GM23248 (cell line): ENCODE measurements at regions not wholly inside any gene's neighbourhood (a gene's known extent, or its start where the extent isn't known, plus 50 kb on each side); places are given as distances from the start of the nearest gene placed in this dataset.
"Not testable (repeated sequence)": the region's sequence is repeated elsewhere in the genome, so short reads cannot be mapped to it uniquely, and the experiment has no call there.

Source experiments
- DNase-seq: peaks from one replicate; pipeline ENCODE4 v3.0.0-alpha.2; 2015
- H2AFZ ChIP-seq: fragments of 200-600 bp; sonication (generic); 2 replicates; pipeline ENCODE4 v1.6.1; 2016; ENCODE audit warnings: antibody characterized with exemption
- H3F3A ChIP-seq: fragments of 200-600 bp; sonication (generic); 2 replicates; pipeline ENCODE4 v1.6.1; 2016; ENCODE audit warnings: mild to moderate bottlenecking, antibody characterized with exemption, mixed run types; ENCODE audit not compliant: insufficient read depth
- H3K27ac ChIP-seq: fragments of 200-600 bp; sonication (generic); 2 replicates; pipeline ENCODE4 v1.5.1; 2016; ENCODE audit warnings: mild to moderate bottlenecking
- H3K27me3 ChIP-seq: fragments of 200-600 bp; sonication (generic); replicated peaks from 2 replicates; pipeline ENCODE4 v1.6.1; 2016; ENCODE audit warnings: mild to moderate bottlenecking; ENCODE audit not compliant: insufficient read depth
- H3K36me3 ChIP-seq: fragments of 200-600 bp; sonication (generic); 2 replicates; pipeline ENCODE4 v1.6.1; 2016; ENCODE audit warnings: low read depth, mild to moderate bottlenecking
- H3K4me1 ChIP-seq: fragments of 200-600 bp; sonication (generic); 2 replicates; pipeline ENCODE4 v1.6.1; 2016; ENCODE audit warnings: mild to moderate bottlenecking; ENCODE audit not compliant: insufficient read depth
- H3K4me2 ChIP-seq: fragments of 200-600 bp; sonication (generic); one replicate; pipeline ENCODE4 v1.6.1; 2016; ENCODE audit warnings: mild to moderate bottlenecking; ENCODE audit not compliant: unreplicated experiment
- H3K4me3 ChIP-seq: fragments of 200-600 bp; sonication (generic); 2 replicates; pipeline ENCODE4 v1.5.1; 2016; ENCODE audit warnings: mild to moderate bottlenecking
- H3K79me2 ChIP-seq: fragments of 200-600 bp; sonication (generic); 2 replicates; pipeline ENCODE4 v1.6.1; 2016; ENCODE audit warnings: mild to moderate bottlenecking; ENCODE audit not compliant: insufficient read depth
- H3K9ac ChIP-seq: fragments of 200-600 bp; sonication (generic); 2 replicates; pipeline ENCODE4 v1.6.1; 2016; ENCODE audit warnings: mild to moderate bottlenecking
- H3K9me2 ChIP-seq: fragments of 200-600 bp; sonication (generic); 2 replicates; pipeline ENCODE4 v1.6.1; 2016; ENCODE audit warnings: mixed run types, mild to moderate bottlenecking, moderate library complexity; ENCODE audit not compliant: insufficient read depth
- H3K9me3 ChIP-seq: fragments of 200-600 bp; sonication (generic); one replicate; pipeline ENCODE4 v1.6.1; 2017; ENCODE audit warnings: low read depth
- H4K20me1 ChIP-seq: fragments of 200-600 bp; sonication (generic); 2 replicates; pipeline ENCODE4 v1.6.0; 2016; ENCODE audit not compliant: insufficient read depth
- EZH2 ChIP-seq: fragments of 200-600 bp; sonication (generic); IDR thresholded peaks from 2 replicates; pipeline ENCODE4 v1.6.1; 2018; ENCODE audit warnings: antibody characterized with exemption, mild to moderate bottlenecking; ENCODE audit not compliant: insufficient read depth, poor library complexity, severe bottlenecking
- EZH2phosphoT487 ChIP-seq: fragments of 200-600 bp; sonication (generic); IDR thresholded peaks from 2 replicates; pipeline ENCODE4 v1.6.1; 2018; ENCODE audit warnings: antibody characterized with exemption, moderate library complexity, mild to moderate bottlenecking, low read depth; ENCODE audit not compliant: insufficient read depth
- WGBS, 2 experiments: methylation state at CpG; one replicate each; pipeline ENCODE4 v1.1.6; 2015 to 2017; ENCODE audit warnings: low lambda C conversion rate in 2 of 2, low coverage in 1 of 2; ENCODE audit errors: missing lambda C conversion rate in 2 of 2; 5-methylcytosine and 5-hydroxymethylcytosine counted together
- in situ Hi-C: fragments of 300-500 bp; cut with MboI; formaldehyde crosslinking; loops from 2 replicates; pipeline ENCODE4 v1.15.0; 2020

- no peaks in the 10 kb centered on the region for H3K9me3 ChIP-seq
- no peak for TF ChIP-seq EZH2phosphoT487
- TF ChIP-seq EZH2: no peak
- H4K20me1 ChIP-seq: no peaks in the 10 kb centered on the region
- no peak overlapping the region for H3K4me3 ChIP-seq
- no peaks in the 10 kb centered on the region for H3K9me2 ChIP-seq
- H3K79me2 ChIP-seq: no peaks in the 10 kb centered on the region
- in situ Hi-C loops: no loop called here
- DNase-seq: no peak
- no peak overlapping the region for H3K4me2 ChIP-seq
- no peak overlapping the region for H3K27ac ChIP-seq
- H3K27me3 ChIP-seq: no peaks in the 10 kb centered on the region
- H3K4me1 ChIP-seq: no peaks in the 10 kb centered on the region
- no peak overlapping the region for H2AFZ ChIP-seq
- no peak overlapping the region for H3K9ac ChIP-seq
- H3K36me3 ChIP-seq: no peaks in the 10 kb centered on the region
- H3F3A ChIP-seq: no peaks in the 10 kb centered on the region
- WGBS, 2 experiments: 23 to 27% methylated on average over 8 of the region's 8 CpGs
Measured at GRCh38 chr9:65444943-65445342, 159.9 kb upstream of the FOXD4L5 start.

- H3K9me2 ChIP-seq, H3K4me2 ChIP-seq, H3K9me3 ChIP-seq, DNase-seq, H3K27me3 ChIP-seq, H3K4me1 ChIP-seq, H3F3A ChIP-seq, H3K79me2 ChIP-seq, H3K36me3 ChIP-seq, H3K4me3 ChIP-seq, H3K27ac ChIP-seq, H3K9ac ChIP-seq, in situ Hi-C loops, H4K20me1 ChIP-seq, H2AFZ ChIP-seq: not testable (repeated sequence)
- 70 to 74% methylated on average over 12 of the region's 12 CpGs for WGBS, 2 experiments
Measured at GRCh38 chr9:65442116-65442515, 157.1 kb upstream of the FOXD4L5 start.

GRCh38 chr9:65441324-65441920 is 156.4 kb upstream of the FOXD4L5 start:
- H3K79me2 ChIP-seq, H3K4me1 ChIP-seq, H3K4me2 ChIP-seq, H3K9me2 ChIP-seq, H3K9ac ChIP-seq, DNase-seq, H3K27ac ChIP-seq, H3F3A ChIP-seq, H4K20me1 ChIP-seq, in situ Hi-C loops, H3K4me3 ChIP-seq, H2AFZ ChIP-seq, H3K36me3 ChIP-seq, H3K9me3 ChIP-seq, H3K27me3 ChIP-seq: not testable (repeated sequence)
- WGBS, 2 experiments: 36 to 38% methylated on average over 10 of the region's 10 CpGs

GRCh38 chr9:65437724-65438123 is 152.7 kb upstream of the FOXD4L5 start:
- H3F3A ChIP-seq: no peaks in the 10 kb centered on the region
- H3K27ac ChIP-seq: no peak overlapping the region
- H3K36me3 ChIP-seq: no peaks in the 10 kb centered on the region
- TF ChIP-seq EZH2 (no peak), EZH2phosphoT487 (no peak)
- H2AFZ ChIP-seq: no peak overlapping the region
- no peaks in the 10 kb centered on the region for H3K4me1 ChIP-seq
- H3K79me2 ChIP-seq: no peaks in the 10 kb centered on the region
- H3K9me3 ChIP-seq: no peaks in the 10 kb centered on the region
- H4K20me1 ChIP-seq: no peaks in the 10 kb centered on the region
- no peaks in the 10 kb centered on the region for H3K27me3 ChIP-seq
- H3K9me2 ChIP-seq: no peaks in the 10 kb centered on the region
- H3K4me2 ChIP-seq: no peak overlapping the region
- no peak overlapping the region for H3K9ac ChIP-seq
- in situ Hi-C loops: no loop called here
- WGBS, 2 experiments: 33 to 41% methylated on average over 2 of the region's 2 CpGs
- H3K4me3 ChIP-seq: no peak overlapping the region
- no peak for DNase-seq

DNA sequence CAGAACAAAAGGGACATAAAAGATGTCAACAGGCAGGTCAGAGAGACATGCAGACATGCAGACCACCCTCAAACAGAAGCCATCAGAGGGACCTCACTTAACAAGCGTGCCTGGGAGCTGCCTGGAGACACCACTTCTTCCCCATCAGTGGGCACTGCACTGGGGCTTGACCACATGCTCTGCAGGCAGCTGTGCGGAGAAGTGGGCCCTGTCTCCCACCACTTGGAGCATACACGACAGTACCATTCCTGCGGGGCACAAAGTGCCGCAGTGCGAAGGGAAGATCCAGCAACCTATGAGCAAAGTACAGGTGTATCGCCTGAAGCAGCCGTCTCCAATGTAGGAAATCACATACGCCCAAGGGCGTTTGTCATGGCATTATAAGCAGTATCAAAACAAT is 150.5 kb upstream of the FOXD4L5 start:
- H3K9me3 ChIP-seq: no peaks in the 10 kb centered on the region
- 61 to 67% methylated on average over 10 of the region's 10 CpGs for WGBS, 2 experiments
- in situ Hi-C loops: no loop called here

More for the DNA sequence above, 150.5 kb upstream of the FOXD4L5 start:
- Histone ChIP-seq H3K27ac (no peak overlapping the region), H3K36me3 (no peaks in the 10 kb centered on the region), H3K4me2 (no peak overlapping the region), H4K20me1 (no peaks in the 10 kb centered on the region), H3F3A (no peaks in the 10 kb centered on the region), H3K27me3 (no peaks in the 10 kb centered on the region), H3K79me2 (no peaks in the 10 kb centered on the region), H3K9ac (no peak overlapping the region), H2AFZ (no peak overlapping the region), H3K4me3 (no peak overlapping the region), H3K9me2 (no peaks in the 10 kb centered on the region), H3K4me1 (no peaks in the 10 kb centered on the region)
- TF ChIP-seq EZH2phosphoT487: no peak
- TF ChIP-seq EZH2: no peak
- DNase-seq: no peak
